Ishikawa (cell line): ENCODE measurements at regions not wholly inside any gene's neighbourhood (a gene's known extent, or its start where the extent isn't known, plus 50 kb on each side); places are given as distances from the start of the nearest gene placed in this dataset.

Experiments used
- CEBPB ChIP-seq: IDR thresholded peaks from 2 replicates; pipeline ENCODE4 v1.6.1; 2012
- CREB1 ChIP-seq: IDR thresholded peaks from 2 replicates; pipeline ENCODE4 v1.6.1; 2012; ENCODE audit warnings: low read depth
- EGR1 ChIP-seq: IDR thresholded peaks from 2 replicates; pipeline ENCODE4 v1.6.1; 2012
- EP300 ChIP-seq: IDR thresholded peaks from 2 replicates; pipeline ENCODE4 v1.6.1; 2012; ENCODE audit warnings: borderline replicate concordance
- FOXM1 ChIP-seq: IDR thresholded peaks from 2 replicates; pipeline ENCODE4 v1.6.1; 2012; ENCODE audit warnings: low read depth, borderline replicate concordance
- NFIC ChIP-seq: IDR thresholded peaks from 2 replicates; pipeline ENCODE4 v1.6.1; 2012
- RAD21 ChIP-seq: IDR thresholded peaks from 2 replicates; pipeline ENCODE4 v1.6.1; 2012; ENCODE audit warnings: low read depth
- TAF1 ChIP-seq: IDR thresholded peaks from 2 replicates; pipeline ENCODE4 v1.6.1; 2012; ENCODE audit warnings: low read depth, mild to moderate bottlenecking
- TCF12 ChIP-seq: IDR thresholded peaks from 2 replicates; pipeline ENCODE4 v1.6.1; 2012; ENCODE audit warnings: low read depth
- TEAD4 ChIP-seq: IDR thresholded peaks from 2 replicates; pipeline ENCODE4 v1.6.1; 2012
- YY1 ChIP-seq: IDR thresholded peaks from 2 replicates; pipeline ENCODE4 v1.6.1; 2012; ENCODE audit warnings: low read depth
- ZBTB7A ChIP-seq: IDR thresholded peaks from 2 replicates; pipeline ENCODE4 v1.6.1; 2012; ENCODE audit warnings: low read depth
- TF ChIP-seq, protein P1 (sequence below): IDR thresholded peaks from 2 replicates; pipeline ENCODE4 v1.6.1; 2012
- TF ChIP-seq, protein P2 (sequence below): IDR thresholded peaks from 2 replicates; pipeline ENCODE4 v1.6.1; 2012
- TF ChIP-seq, protein P3 (sequence below): IDR thresholded peaks from 2 replicates; pipeline ENCODE4 v1.6.1; 2012; ENCODE audit warnings: low read depth, mild to moderate bottlenecking

DNA sequence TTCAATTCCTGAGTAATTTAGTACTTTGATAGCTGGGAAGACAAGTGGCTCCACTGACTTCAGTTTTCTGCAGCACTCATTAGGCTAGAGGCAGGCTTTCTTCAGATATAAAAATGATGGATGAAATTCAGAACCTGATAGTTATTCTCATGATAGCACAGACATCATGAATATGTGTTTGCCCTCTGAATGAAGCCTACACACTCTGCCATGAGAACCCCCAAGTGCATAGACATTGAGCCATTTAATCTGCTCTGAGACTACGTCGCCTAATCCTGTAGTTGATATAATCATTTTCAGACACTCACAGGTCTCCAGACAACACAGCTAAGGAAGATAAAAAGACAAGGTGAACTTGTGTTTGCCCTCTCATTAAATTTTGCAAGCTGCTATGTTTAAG lies 566.1 kb downstream of the AMY1C start:
- TF ChIP-seq EP300 (no peak), RAD21 (no peak), YY1 (no peak), TEAD4 (no peak)
- TF ChIP-seq, protein P1, sequence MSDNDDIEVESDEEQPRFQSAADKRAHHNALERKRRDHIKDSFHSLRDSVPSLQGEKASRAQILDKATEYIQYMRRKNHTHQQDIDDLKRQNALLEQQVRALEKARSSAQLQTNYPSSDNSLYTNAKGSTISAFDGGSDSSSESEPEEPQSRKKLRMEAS: no peak

DNA sequence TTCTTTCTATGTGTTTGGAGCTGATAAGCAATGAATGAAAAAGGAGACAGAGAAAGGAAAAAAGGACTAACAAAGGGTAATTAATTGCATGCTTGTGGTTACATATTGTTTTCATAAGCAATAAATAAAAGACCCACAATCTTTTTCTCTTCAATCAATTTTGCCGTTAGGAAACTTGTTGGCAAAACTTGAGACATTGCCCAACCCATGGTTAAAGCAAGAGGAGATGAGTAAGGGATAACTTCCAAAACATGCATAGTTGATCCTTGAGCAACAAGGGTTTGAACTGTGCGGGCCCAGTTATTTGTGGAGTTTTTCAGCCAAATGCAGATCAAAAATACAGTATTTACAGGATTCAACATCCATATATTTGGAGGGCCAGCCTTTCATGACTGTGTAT lies 572.4 kb downstream of the AMY1C start:
- TF ChIP-seq, protein P1: no peak
- TF ChIP-seq CEBPB (no peak), NFIC (no peak), RAD21 (no peak), YY1 (no peak), ZBTB7A (no peak), TCF12 (no peak)
- TF ChIP-seq, protein P2, sequence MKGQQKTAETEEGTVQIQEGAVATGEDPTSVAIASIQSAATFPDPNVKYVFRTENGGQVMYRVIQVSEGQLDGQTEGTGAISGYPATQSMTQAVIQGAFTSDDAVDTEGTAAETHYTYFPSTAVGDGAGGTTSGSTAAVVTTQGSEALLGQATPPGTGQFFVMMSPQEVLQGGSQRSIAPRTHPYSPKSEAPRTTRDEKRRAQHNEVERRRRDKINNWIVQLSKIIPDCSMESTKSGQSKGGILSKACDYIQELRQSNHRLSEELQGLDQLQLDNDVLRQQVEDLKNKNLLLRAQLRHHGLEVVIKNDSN: no peak

DNA sequence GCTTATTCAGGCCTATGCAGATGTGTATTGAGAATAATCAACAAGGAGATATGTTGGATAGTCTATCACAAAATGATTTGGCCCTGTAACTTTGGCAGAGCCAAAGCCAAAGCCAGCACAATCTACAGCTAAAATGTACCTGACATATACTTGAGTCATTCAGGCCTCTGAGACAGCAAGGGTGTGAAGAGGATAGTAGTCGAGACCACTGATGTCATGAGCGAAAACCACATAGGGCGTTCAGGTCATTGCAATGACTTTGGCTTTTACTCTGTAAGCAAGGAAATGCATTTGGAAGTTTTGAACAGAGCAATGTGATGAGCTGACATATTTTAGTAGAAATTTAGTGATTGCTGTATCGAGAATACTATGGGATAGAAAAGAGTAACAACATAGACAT lies 579.6 kb downstream of the AMY1C start:
- TF ChIP-seq YY1: no peak
- TF ChIP-seq ZBTB7A: no peak
- TF ChIP-seq, protein P2: no peak
- no peak for TF ChIP-seq CREB1
- TF ChIP-seq, protein P1: no peak
- TF ChIP-seq RAD21: no peak
- no peak for TF ChIP-seq FOXM1
- no peak for TF ChIP-seq NFIC
- TF ChIP-seq, protein P3, sequence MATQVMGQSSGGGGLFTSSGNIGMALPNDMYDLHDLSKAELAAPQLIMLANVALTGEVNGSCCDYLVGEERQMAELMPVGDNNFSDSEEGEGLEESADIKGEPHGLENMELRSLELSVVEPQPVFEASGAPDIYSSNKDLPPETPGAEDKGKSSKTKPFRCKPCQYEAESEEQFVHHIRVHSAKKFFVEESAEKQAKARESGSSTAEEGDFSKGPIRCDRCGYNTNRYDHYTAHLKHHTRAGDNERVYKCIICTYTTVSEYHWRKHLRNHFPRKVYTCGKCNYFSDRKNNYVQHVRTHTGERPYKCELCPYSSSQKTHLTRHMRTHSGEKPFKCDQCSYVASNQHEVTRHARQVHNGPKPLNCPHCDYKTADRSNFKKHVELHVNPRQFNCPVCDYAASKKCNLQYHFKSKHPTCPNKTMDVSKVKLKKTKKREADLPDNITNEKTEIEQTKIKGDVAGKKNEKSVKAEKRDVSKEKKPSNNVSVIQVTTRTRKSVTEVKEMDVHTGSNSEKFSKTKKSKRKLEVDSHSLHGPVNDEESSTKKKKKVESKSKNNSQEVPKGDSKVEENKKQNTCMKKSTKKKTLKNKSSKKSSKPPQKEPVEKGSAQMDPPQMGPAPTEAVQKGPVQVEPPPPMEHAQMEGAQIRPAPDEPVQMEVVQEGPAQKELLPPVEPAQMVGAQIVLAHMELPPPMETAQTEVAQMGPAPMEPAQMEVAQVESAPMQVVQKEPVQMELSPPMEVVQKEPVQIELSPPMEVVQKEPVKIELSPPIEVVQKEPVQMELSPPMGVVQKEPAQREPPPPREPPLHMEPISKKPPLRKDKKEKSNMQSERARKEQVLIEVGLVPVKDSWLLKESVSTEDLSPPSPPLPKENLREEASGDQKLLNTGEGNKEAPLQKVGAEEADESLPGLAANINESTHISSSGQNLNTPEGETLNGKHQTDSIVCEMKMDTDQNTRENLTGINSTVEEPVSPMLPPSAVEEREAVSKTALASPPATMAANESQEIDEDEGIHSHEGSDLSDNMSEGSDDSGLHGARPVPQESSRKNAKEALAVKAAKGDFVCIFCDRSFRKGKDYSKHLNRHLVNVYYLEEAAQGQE: no peak
- TF ChIP-seq EP300: no peak
- no peak for TF ChIP-seq TCF12

DNA sequence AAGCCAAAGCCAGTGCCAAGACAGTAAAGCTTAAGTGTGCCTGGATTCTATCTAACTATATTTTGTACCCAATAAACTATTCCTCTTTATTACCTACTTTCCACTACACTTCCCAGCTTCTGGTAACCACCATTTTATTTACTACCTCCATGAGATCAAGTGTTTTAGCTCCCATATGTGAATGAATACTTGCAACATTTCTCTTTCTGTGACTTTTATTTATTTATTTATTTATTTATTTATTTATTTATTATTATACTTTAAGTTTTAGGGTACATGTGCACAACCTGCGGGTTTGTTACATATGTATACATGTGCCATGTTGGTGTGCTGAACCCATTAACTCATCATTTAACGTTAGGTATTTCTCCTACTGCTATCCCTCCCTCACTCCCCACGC lies 582.1 kb downstream of the AMY1C start:
- TF ChIP-seq YY1 (no peak), CREB1 (no peak), TCF12 (no peak), EGR1 (no peak), EP300 (no peak), FOXM1 (no peak), TEAD4 (no peak), NFIC (no peak), TAF1 (no peak), ZBTB7A (no peak)

DNA sequence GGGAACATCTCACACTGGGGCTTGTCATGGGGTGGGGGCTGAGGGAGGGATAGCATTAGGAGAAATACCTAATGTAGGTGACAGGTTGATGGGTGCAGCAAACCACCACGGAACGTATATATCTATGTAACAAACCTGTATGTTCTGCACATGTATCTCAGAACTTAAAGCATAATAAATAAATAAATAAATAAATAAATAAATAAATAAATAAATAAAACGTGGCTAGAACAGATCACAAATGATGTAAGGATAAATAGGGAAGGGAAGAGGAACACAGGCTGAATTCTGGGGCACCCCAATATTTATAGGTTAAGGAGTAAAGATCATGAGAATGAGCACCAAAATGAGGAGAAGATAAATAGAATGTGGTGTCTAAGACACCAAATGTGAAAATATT lies 592.2 kb downstream of the AMY1C start:
- TF ChIP-seq RAD21 (no peak), EP300 (no peak), EGR1 (no peak), CREB1 (no peak), TAF1 (no peak), NFIC (no peak), TCF12 (no peak)
- TF ChIP-seq, protein P3: no peak
- TF ChIP-seq, protein P2: no peak

DNA sequence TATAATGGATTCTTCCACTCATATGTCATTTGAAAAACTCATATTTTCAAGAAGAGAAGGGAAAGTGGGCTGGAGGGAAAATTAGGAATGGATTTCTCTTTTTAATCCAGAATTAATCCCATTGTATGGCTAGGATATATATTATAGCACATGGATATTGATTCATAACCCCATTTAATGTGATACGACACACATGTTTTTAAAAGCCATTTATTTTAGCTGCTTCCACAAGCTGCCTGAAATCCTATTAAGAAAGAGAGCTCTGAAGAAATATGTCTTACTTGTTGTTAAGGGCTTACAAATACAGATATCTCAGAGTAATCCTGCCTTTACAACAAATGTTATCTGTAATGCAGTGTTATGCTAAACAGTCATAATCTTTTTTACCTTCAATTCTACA lies 598.6 kb downstream of the AMY1C start:
- TF ChIP-seq FOXM1 (no peak), TCF12 (no peak), TEAD4 (no peak), NFIC (no peak), EGR1 (no peak), YY1 (no peak)
- TF ChIP-seq, protein P1: no peak
- TF ChIP-seq, protein P3: no peak
- TF ChIP-seq, protein P2: no peak
